Endodermal cell (in vitro differentiated cells): ENCODE measurements at regions not wholly inside any gene's neighbourhood (a gene's known extent, or its start where the extent isn't known, plus 50 kb on each side); places are given as distances from the start of the nearest gene placed in this dataset.

Experiments
- DNase-seq: peaks from one replicate; pipeline ENCODE4 v3.0.0-alpha.2; 2017
- H3K27ac ChIP-seq: 2 replicates; pipeline ENCODE4 v1.5.1; 2013; ENCODE audit warnings: mild to moderate bottlenecking, low read depth, low read length, moderate library complexity
- H3K27me3 ChIP-seq: 2 replicates; pipeline ENCODE4 v1.6.1; 2013; ENCODE audit warnings: mild to moderate bottlenecking, low read length, moderate library complexity; ENCODE audit not compliant: insufficient read depth, control insufficient read depth, poor library complexity, severe bottlenecking
- H3K36me3 ChIP-seq: 2 replicates; pipeline ENCODE4 v1.7.0; 2013; ENCODE audit warnings: mild to moderate bottlenecking, low read length, moderate library complexity; ENCODE audit not compliant: control insufficient read depth, insufficient read depth
- H3K4me1 ChIP-seq: one replicate; pipeline ENCODE4 v1.7.0; 2013; ENCODE audit warnings: low read length; ENCODE audit not compliant: control insufficient read depth, insufficient read depth
- H3K4me3 ChIP-seq: 2 replicates; pipeline ENCODE4 v1.5.1; 2013; ENCODE audit warnings: mild to moderate bottlenecking, low read length, moderate library complexity
- H3K9ac ChIP-seq: 2 replicates; pipeline ENCODE4 v1.6.1; 2013; ENCODE audit warnings: mild to moderate bottlenecking, low read length, moderate library complexity; ENCODE audit not compliant: poor library complexity, severe bottlenecking; ENCODE audit errors: extremely low read depth
- H3K9me3 ChIP-seq: 2 replicates; pipeline ENCODE4 v1.6.1; 2013; ENCODE audit warnings: mild to moderate bottlenecking, low read length, moderate library complexity; ENCODE audit not compliant: control insufficient read depth
- H3K27ac Mint-ChIP-seq: 2 replicates; pipeline ENCODE4 v1.8.0; 2020; ENCODE audit warnings: mixed read lengths
- H3K27me3 Mint-ChIP-seq: 2 replicates; pipeline ENCODE4 v1.8.0; 2021; ENCODE audit warnings: mild to moderate bottlenecking, mixed read lengths; ENCODE audit not compliant: insufficient read depth
- H3K36me3 Mint-ChIP-seq: 2 replicates; pipeline ENCODE4 v1.8.0; 2020; ENCODE audit warnings: low read depth, mixed read lengths
- H3K4me1 Mint-ChIP-seq: 2 replicates; pipeline ENCODE4 v1.8.0; 2020; ENCODE audit warnings: mixed read lengths
- H3K4me3 Mint-ChIP-seq: 2 replicates; pipeline ENCODE4 v1.8.0; 2020; ENCODE audit warnings: mild to moderate bottlenecking, moderate library complexity, mixed read lengths
- H3K9me3 Mint-ChIP-seq: 2 replicates; pipeline ENCODE4 v1.8.0; 2020; ENCODE audit warnings: mild to moderate bottlenecking, mixed read lengths
- CTCF ChIP-seq: fragments of 200-600 bp; sonication (generic); conservative IDR thresholded peaks from 2 replicates; pipeline ENCODE4 v1.5.0; 2021; ENCODE audit warnings: antibody characterized with exemption, mild to moderate bottlenecking
- WGBS, 2 experiments: methylation state at CpG; one replicate each; pipeline versions ENCODE4 v1.1.5 to v1.1.7; 2013; ENCODE audit warnings: missing lambda C conversion rate in 2 of 2, mixed read lengths in 1 of 2; ENCODE audit not compliant: insufficient coverage in 1 of 2, insufficient read length in 1 of 2; 5-methylcytosine and 5-hydroxymethylcytosine counted together

DNA sequence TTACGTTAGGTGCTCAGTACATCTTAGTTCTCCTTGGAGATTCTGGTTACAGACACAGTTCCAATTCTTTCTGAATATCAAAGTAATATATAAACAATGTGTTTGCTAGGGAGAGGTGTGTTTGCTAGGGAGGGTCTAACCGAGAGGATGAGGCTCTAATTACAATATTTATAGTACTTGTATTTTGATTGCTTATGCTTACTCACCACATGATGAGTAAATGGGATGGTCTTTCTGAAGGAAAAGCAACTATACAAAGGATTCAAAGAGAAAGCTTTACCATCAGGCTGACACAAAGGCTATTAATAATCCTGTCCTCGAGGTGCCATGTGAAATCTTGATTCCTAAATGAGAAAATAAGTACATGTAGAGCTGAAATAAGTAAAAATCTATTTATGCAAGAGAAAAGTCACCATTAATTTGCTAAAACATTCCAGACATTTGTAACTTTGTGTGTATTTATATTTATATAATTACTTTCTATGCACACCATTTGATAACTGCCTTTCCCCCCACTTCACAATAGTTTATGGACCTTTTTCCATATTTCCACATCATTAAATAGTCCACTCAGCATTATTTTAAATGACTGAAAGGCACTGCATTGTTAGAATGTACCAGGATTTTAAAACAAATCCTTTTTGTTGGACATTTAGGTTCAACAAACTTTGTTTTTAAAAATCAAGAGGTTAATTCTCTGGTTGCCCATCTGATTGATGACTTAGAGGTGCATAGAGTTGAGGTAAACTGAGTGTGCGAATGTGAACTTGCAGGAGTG, 94.5 kb upstream of the FN1 start:
- H3K27me3 Mint-ChIP-seq, result no peaks in the 10 kb centered on the region
- H3K27ac Mint-ChIP-seq, result no peak overlapping the region
- no peaks in the 10 kb centered on the region for H3K27me3 ChIP-seq
- peaks cover 11% of the 10 kb centered on the region for H3K36me3 Mint-ChIP-seq
- no peaks in the 10 kb centered on the region for H3K4me1 ChIP-seq
- no peak for TF ChIP-seq CTCF
- peaks cover 12% of the 10 kb centered on the region for H3K9me3 ChIP-seq
- WGBS, 2 experiments, result 94 to 97% methylated on average over 1 to 4 of the region's 4 CpGs
- DNase-seq, result no peak
- H3K9ac ChIP-seq, result no peak overlapping the region
- peaks cover 25% of the 10 kb centered on the region for H3K9me3 Mint-ChIP-seq
- H3K27ac ChIP-seq, result no peak overlapping the region
- H3K4me3 ChIP-seq, result no peak overlapping the region
- no peaks in the 10 kb centered on the region for H3K36me3 ChIP-seq
- H3K4me1 Mint-ChIP-seq, result peaks cover 3% of the 10 kb centered on the region
- no peak overlapping the region for H3K4me3 Mint-ChIP-seq

- Mint-ChIP-seq H3K4me3 (no peak overlapping the region), H3K27ac (no peak overlapping the region), H3K36me3 (peaks cover 6% of the 10 kb centered on the region), H3K27me3 (no peaks in the 10 kb centered on the region), H3K9me3 (peaks cover 19% of the 10 kb centered on the region), H3K4me1 (peaks cover 3% of the 10 kb centered on the region)
- no peak for TF ChIP-seq CTCF
- Histone ChIP-seq H3K9me3 (peaks cover 11% of the 10 kb centered on the region), H3K27ac (no peak overlapping the region), H3K9ac (no peak overlapping the region), H3K27me3 (no peaks in the 10 kb centered on the region), H3K4me1 (no peaks in the 10 kb centered on the region), H3K36me3 (no peaks in the 10 kb centered on the region), H3K4me3 (no peak overlapping the region)
- no peak for DNase-seq
- WGBS, 2 experiments, result 77 to 82% methylated on average over 3 to 5 of the region's 5 CpGs
Observed at GRCh38 chr2:215529271-215529670, 93.4 kb upstream of the FN1 start.

GRCh38 chr2:215528555-215528954, 92.7 kb upstream of the FN1 start:
- Histone ChIP-seq H3K27ac (no peak overlapping the region), H3K9ac (no peak overlapping the region), H3K36me3 (no peaks in the 10 kb centered on the region), H3K9me3 (peaks cover 8% of the 10 kb centered on the region), H3K4me3 (no peak overlapping the region), H3K27me3 (no peaks in the 10 kb centered on the region), H3K4me1 (no peaks in the 10 kb centered on the region)
- H3K9me3 Mint-ChIP-seq, result peaks cover 15% of the 10 kb centered on the region
- no peaks in the 10 kb centered on the region for H3K27me3 Mint-ChIP-seq
- 92 to 100% methylated on average over 1 to 2 of the region's 2 CpGs for WGBS, 2 experiments
- TF ChIP-seq CTCF, result no peak
- DNase-seq, result no peak
- no peak overlapping the region for H3K27ac Mint-ChIP-seq
- peaks cover 3% of the 10 kb centered on the region for H3K4me1 Mint-ChIP-seq
- H3K36me3 Mint-ChIP-seq, result peaks cover 9% of the 10 kb centered on the region
- H3K4me3 Mint-ChIP-seq, result no peak overlapping the region
